Suppressor macrophage treated with lipopolysaccharide for 1 hour (primary cell): ENCODE measurements at regions not wholly inside any gene's neighbourhood (a gene's known extent, or its start where the extent isn't known, plus 50 kb on each side); places are given as distances from the start of the nearest gene placed in this dataset.
"Not testable (repeated sequence)": the region's sequence is repeated elsewhere in the genome, so short reads cannot be mapped to it uniquely, and the experiment has no call there.

ENCODE experiments used
- DNase-seq, 3 donors: peaks; one replicate each; pipeline ENCODE4 v3.0.0-alpha.2; 2020 to 2022

DNA sequence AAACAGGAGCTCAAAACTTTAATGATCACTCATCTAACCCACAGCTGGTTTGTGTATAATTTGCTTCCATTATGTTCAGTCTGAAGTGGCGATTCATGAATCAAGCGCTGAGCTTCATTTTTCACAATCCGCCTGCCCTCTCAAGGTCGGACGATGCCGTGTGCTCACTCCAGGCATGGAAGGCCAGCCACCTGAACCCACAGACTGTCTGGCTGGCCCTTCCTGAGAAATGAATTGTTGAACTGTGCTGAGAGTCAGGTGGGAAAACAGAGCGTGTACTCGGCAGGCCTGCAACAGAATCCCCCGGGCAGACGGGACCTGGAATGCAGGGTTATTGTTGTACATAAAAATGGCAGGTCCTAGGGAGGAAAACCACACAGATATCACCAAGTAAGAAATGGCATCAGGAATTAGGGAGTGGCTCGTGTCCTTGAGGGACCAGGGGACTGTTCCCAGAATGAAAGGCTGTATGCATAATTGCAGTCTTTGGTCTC, 375.7 kb downstream of the IRX2 start:
- DNase-seq, result no peak

DNA sequence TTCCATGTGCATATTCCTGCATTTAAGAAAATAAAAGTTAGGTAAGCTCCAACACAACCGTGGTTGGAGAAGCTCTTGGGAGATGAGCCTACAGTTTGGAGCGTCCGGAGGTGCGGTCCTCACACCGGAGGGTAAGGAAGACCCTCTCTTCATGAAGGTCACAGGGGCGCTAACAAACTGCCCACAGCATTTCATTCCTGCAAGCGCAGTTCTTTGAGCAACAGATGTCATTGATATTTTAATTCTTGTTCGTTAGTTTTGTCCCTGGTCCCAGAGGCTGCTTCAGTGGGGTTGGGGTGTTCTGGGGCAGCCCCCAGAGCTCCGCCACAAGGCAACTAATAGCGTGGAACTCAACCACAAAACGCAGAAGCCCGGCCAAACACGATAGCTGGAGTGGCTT, 376.2 kb downstream of the IRX2 start:
- no peak for DNase-seq

DNA sequence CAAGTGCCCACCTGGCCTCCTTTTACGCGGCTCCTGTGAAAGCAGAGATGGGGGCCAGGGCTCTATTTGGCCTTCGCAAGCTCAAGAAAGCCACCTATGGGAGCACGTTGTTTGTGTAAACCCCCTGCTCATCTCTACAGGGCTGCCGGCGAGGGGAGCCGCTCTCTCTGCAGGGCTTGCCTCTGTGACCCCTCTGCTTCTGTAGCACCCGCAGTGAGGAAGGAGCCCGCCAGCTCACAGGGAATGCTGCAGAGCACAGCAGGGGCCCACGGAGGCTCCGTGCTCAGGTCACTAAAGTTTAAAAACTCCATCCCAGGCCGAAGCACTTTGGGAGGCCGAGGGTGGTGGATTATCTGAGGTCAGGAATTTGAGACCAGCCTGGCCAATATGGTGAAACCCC, 376.8 kb downstream of the IRX2 start:
- no peak for DNase-seq

DNA sequence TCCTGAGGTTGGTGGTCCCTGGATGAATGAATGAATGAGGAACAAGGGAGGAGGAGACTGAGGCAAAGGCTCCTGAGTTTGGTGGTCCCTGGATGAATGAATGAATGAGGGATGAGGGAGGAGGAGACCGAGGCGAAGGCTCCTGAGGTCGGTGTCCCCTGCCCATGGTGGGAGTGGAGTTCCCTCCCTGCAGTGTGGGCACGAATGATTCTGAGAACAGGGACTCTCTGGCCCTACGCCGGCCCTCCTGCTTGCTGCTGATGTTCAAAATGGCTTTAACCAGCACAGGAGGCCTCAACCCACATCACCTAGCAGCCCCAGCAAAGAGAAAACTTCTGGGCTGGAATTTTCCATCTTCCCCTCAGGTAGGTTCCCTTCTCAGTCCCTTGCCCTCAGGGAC, 377.8 kb downstream of the IRX2 start:
- DNase-seq, result no peak

DNA sequence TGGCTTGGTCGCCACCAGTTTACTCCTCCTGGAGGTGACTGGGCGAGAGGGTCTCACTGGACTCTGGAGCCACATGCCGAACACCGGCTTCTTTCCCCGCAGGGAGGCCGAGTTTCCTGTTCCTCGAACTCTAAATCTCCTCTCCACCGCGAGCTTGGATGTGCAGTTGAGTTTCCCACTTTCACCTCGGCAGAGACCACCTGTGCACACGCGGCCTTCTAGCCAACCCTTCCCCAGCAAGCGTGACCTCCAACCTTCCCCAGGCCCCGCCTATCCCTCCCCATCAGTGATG, 380.1 kb downstream of the IRX2 start:
- no peak for DNase-seq

DNA sequence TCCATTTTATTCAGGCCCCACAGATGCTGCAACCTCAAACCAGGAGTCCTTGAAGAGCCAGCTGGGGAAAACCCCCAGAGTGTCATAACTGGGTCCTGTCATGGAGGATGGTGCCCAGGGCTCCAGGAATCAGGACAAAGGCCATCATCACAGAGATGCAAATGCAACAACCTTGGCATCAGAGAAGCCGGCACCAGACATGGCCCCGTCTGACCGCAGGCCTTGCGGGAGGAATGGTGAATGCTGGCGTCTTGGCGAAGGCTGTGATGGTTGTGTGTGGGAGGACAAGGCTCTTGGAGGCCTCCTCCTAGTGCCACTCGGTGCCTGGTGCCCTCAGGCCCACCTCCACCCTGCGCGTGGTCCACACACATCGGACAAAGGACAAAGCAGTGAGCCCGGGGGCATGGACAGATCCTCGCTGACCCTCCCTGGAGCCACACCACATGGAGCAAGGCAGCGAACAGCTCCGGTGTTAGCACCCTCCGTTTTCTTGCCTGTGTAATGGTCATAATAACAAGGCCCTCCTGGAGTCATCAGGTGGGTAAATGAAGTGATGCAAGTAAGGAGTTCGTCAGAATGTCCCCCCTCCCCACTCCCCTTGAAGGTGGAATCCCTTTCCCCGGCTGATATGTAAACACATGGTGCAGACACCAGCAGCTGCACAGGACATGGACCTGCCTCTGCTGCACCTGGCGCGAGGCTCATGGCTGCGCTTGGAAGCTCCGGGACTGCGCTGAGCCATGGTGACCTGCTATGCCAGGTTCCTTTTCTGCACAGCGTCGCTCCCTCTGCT, 380.7 kb downstream of the IRX2 start:
- DNase-seq, result no peak

DNA sequence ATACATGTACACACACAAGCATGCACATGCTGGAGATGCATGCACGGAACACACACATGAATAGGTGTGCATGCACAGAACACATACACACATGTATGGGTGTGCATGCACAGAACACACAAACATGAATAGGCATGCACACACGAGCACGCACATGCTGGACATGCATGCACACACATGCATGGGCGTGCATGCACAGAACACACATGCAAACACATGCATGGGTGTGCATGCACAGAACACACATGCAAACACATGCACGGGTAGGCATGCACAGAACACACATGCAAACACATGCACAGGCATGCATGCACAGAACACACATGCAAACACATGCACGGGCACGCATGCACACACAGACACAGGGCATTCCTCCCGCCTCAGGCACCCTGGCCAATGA, 382.3 kb downstream of the IRX2 start:
- no peak for DNase-seq

DNA sequence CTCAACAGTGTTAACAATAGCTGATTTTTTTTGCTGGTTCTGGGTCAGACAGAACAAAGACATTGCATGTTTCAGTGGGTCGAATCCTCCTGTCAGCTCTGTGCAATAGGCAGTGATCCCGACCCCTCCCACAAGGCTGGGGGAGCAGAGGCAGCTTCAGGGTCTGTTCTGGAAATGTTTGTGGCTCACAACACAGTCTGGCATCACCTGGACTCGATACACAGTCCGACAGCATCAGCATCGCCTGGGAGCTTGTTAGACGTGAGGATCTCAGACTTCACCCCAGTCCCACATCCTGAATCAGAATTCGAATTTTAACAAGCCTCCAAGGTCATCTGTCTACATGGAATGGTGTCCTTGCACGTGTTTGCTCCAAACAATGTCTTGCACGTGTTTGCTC, 384.7 kb downstream of the IRX2 start:
- DNase-seq, result no peak

DNA sequence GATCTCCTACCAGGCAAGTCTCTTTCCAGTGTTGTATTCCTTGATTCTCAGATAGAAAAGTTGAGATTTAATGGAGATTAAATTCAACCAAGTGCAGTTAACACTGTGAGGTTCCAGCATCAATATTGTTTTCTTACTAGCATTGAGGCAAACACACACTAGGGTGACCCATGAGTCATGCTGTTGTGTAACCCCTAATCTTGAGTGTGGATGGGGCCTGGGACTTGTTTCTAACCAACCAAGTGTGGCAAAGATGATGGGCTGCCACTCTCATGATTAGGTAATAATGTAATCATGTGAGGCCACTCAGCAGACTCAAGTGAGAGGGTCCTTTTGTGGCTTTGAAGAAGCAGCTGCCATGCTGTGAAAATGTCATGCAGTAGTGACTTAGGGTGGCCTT, 394.2 kb downstream of the IRX2 start:
- no peak for DNase-seq

DNA sequence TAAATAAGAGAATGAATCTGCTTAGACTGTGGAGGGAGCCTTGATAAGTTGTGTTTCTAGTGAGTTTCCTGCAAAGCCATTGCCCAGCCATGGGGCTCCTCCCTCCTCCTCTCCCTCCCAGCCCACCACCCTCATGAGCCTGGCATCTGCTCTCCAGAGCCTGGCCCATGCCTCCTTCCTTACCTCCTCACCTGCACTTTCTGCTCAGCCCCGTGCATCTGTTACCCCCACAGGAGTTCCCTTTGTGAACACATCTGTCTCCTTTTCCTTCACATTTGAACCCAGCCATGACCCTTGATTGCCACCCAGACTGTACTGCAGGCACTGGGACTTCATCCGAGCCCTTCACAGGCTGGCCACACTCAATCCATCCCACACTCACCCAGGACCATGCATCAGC, 395.6 kb downstream of the IRX2 start:
- DNase-seq, result no peak

DNA sequence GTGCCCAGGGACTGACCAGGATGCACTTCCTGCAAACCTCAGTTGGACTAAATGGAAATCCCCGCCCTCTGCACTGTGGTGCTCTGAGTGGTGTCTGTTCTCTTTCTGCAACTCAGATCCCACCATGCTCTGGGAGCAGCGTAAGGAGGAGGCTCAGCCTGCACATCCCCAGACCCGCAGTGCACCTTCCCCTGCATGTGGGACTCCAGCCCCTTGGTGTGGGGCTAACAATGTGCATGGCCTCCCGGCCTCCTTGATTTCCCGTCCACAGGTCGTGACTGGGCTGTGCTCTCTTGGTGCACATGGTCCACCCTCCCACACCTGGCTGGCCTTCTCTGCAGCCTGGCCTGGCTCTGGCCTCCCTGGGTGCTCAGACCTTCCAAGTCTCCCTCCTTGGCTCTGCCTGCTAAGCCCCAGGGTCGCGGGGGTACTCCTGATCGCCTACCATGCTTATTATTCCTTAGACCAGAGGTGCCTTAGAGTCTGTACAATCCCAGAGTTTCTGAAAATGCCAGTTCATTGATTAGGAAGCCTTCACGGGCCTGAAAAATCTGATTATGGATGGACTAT, 397.5 kb downstream of the IRX2 start:
- DNase-seq, result no peak

DNA sequence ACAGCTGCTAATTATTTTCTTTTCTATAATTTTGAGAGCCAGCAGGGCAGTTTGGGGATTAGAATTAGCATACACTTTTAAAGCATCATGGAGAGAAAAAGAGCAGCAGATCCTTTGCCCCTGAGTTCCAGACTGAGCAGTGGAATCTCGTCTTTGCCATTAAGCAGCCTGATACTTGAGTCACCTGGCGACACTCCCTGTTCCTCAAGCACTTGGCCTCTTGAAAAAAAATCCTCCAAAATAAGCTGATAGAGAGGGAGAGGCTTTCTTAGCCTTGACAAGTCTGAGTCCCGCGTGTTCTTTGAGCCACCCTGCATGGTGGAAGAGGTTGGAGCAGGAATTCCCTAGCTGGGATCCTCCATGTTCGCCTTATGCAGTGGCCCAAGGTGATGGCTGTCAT, 398.3 kb downstream of the IRX2 start:
- DNase-seq, result no peak

DNA sequence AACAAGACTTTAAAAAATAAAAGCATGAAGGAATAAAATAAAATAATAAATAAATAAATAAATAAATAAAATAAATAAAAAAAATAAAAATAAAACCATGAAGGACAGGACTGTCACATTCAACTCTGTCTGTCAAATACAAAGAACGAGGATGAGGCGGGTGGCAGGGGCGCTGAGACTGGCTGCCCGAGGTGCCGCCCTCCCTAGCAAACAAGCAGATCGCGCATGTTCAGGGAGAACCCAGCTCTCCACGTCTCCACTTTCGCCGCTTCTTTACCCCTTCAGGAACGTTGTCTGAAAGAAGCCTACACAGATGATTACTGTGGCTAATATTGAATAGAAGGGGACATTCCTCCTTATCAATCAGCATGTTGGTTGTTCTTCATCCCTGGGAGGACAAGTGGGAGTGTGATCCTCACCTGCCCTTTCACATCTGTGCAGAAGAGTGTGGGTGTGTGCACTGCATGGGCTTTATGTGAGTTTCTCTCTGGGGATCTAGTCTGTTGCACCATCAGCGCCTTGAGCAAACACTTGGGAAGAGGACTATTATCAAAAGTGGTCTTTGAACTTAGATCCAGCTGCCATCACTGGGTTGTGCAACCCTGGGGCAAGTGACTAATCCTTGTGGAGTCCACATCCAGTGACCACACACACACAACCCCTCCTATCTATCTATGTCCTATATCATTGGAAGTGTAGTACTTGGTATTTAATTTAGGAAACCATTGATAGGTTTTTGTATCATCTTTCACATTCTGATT, 399.2 kb downstream of the IRX2 start:
- no peak for DNase-seq

DNA sequence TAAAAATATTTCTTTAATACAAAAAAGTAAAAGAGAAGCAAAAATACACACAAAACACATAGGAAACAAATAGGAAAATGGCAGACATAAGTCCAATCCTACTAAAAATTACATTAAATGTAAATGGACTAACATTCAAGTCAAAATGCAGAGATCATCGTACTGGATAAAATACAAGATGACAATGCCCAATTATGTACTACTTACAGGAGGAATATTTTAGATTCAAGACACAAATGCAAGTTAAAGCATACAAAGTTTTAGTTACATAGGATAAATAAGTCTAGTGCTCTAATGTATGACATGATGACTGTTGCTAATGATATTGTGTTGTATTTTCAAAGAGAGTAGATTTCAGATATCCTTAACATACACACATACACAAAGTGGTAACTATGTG, 401.7 kb downstream of the IRX2 start:
- DNase-seq, result not testable (repeated sequence)

DNA sequence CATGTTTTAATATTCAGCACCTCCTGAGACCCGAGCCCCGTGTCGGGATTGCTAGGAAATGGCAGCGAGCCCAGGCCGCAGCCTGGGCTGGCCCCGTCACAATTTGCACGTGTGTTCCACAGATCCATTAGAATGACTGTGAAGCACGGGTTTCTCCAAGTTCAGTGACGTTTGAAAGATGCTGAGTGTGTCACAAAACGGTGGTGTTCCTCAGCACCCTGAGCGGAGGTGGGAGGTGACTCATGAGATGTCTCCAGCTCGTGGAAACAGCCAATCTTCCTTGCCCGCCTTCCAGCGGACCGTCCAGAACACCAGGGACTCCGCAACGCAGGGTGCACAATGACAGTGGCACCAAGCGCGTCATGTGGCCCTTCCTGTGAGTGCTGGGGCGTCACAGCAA, 412.8 kb downstream of the IRX2 start:
- DNase-seq, result no peak

DNA sequence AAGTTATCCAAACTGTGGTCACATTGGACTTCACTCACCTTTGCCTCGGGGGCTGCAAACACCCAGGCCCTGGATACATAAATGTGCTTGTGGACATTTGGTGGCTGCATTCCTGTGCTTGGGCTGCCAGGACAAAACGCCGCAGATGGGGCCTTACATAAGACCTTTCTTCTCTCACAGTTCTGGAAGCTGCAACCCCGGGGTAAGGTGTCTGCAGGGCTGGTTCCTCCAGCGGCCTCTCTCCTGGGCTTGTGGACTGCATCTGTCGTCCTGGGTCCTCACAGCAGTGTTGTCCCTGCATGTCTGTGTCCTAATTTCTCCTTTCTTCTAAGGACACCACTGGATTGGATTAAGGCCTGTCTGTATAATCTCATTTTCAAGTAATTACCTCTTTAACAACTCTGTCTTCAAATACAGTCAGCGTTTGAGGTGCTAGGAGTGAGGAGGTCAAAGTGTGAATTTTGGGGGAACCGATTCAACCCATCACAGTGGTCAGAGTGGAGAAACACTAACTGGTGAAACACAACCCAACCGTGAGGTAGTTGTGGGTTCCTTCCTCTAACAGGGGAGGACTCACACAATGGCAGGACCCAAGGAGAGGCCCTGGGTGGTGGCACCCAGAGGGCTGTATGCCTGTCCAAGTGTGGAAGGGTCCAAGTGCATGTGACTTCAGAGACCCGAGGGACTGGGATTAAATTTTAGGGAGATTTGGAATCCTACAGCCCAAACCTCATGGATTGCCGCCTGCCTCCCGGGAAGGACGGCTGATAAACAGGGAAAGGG, 415.6 kb downstream of the IRX2 start:
- no peak for DNase-seq

DNA sequence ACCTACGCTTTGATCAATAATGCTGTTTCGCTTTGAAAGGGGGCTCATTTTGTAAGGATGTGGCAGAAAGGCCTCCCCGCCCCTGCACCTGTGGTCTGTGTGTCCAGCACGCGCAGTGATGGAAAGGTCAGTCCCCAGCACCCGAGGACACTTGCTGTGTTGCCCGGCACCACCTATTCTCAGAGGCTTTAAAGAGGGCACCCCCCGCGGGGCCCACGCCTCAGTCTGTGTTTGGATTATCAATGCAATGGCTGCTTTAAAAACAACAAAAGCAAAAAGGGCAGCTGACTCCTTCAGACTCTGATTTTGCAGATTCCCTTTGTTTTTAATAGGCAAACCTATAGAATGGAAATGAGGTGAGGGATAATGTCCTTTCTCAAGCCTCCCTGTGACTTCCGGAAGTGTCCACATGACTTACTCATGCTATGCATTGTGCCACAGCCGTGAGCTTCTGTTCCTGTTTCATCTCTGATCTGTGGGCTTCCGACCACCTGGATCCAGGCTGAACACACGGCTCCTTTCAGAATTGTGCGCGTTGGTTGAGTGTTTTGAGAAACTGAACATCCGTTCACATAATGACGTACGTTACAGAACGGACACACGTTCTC, 416.2 kb downstream of the IRX2 start:
- DNase-seq, result no peak

DNA sequence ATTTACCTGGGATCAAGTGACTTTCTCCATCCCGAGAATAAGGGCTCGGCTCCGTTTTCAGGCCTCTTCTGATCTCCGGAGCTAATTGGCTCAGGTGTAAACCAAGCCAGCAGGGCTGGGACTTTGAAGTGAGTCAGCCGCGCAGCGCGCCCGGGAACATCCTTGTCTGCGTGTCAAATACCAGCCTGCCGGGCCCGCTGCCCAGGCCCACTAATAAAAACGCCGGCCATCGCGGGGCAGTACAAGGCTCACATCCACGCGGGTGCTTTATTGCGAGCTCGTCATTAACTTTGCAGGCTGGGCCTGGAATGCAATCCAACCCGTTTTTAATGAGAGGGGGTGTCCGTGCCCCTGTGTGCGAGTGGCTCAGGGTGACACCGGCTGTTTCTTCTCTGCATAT, 416.8 kb downstream of the IRX2 start:
- no peak for DNase-seq

DNA sequence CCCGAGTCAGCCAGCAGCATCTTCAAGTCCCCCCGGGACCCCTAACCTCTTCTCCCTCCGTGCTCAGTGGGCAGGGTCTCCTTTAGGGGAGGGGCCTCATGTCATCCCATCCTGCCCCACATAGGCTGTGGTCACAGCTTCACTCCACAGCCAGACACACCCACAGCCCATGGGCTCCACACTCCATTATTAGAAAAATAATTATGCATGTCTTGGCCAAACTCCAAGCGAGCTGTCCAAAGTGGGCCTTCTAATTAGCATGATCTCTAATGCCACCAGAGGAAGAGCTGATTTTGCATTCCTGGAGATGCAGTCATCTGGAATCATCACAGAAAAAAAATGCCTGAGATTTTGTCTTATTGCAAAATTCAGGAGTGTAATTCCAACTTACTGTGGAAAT, 418.2 kb downstream of the IRX2 start:
- no peak for DNase-seq

DNA sequence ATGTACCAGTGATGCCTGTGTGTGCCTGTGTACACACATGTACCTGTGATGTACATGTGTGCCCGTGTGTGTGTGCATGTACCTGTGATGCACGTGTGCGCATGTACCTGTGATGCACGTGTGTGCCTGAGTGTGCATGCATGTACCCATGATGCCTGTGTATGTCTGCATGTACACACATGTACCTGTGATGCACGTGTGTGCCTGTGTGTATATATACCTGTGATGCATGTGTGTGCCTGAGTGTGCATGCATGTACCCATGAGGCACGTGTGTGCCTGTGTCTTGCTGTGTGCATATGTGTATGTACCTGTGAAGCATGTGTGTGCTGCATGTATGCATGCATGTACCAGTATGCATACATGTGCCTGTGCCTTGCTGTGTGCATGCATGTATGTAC, 419.0 kb downstream of the IRX2 start:
- DNase-seq, result no peak

DNA sequence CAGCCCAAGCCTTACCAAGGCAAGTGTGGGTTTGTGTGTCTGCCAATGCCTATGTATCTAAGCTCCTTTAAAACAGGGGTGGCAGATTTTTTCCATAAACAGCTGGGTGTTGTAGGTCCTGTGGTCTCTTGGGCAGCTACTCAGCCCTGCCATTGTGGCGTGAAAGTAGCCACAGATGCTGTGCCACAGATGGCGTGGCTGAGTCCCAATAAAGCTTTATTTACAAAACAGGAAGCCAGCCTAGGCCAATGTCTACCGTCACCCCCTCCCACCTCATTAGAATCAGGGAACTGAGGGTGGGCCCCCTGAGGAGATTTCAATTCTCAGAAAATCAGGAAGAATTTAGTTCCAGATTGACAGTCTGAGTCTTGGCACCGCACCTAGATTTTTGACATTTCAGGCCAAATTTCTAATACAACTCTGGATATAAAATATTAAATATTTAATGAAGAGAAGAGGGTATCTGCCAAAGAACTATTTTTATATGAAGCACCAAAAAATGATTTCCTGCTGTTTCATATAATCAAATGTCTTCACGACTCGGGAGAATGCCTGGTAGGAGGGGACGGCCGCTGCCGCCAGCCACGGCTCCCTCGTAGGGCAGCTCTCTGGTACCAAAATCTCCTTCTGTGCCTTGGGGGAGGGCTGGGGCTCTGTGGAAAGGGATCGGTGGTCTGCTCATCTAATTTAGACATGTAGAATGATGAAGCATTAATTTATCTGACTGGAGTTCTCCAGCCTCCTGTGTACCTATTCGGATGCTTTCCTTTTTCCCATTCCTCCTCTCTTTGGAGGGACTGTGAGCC, 420.9 kb downstream of the IRX2 start:
- DNase-seq, result no peak

DNA sequence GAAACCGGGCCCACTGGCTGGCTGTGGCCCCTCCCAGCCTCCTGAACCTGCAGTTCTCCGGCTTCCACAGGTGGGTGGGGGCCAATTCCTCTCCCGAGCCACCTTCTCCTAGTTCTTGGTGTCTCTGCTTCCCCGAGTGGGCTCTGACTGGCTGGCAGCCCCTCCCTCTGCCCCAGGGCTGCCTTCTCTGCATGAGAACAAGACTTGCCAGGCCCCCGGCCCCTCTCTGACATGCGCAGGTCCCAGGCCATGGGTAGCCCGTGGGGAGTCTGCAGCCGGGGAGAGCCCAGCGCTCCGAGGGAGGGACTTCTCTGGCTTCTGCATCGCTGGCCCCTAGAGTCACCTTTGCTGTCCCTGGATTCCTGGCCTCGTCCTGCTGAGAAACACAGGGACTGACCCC, 421.7 kb downstream of the IRX2 start:
- DNase-seq, result no peak
